Neuron (in vitro differentiated cells): ENCODE measurements at regions not wholly inside any gene's neighbourhood (a gene's known extent, or its start where the extent isn't known, plus 50 kb on each side); places are given as distances from the start of the nearest gene placed in this dataset.

ENCODE experiments used
- H2AFZ ChIP-seq: one replicate; pipeline ENCODE4 v1.6.1; 2013; ENCODE audit warnings: low read depth, mild to moderate bottlenecking, inconsistent platforms, low read length, moderate library complexity
- H3K27me3 ChIP-seq: one replicate; pipeline ENCODE4 v1.6.1; 2013; ENCODE audit warnings: low read length; ENCODE audit not compliant: insufficient read depth
- H3K36me3 ChIP-seq: one replicate; pipeline ENCODE4 v1.6.1; 2013; ENCODE audit warnings: low read length; ENCODE audit not compliant: insufficient read depth
- H3K4me1 ChIP-seq: one replicate; pipeline ENCODE4 v1.6.1; 2013; ENCODE audit warnings: low read length; ENCODE audit not compliant: insufficient read depth
- H3K4me3 ChIP-seq: 2 replicates; pipeline ENCODE4 v1.5.1; 2013; ENCODE audit warnings: mild to moderate bottlenecking, low read length, moderate library complexity
- H3K9me3 ChIP-seq: one replicate; pipeline ENCODE4 v1.6.1; 2013; ENCODE audit warnings: low read length

DNA sequence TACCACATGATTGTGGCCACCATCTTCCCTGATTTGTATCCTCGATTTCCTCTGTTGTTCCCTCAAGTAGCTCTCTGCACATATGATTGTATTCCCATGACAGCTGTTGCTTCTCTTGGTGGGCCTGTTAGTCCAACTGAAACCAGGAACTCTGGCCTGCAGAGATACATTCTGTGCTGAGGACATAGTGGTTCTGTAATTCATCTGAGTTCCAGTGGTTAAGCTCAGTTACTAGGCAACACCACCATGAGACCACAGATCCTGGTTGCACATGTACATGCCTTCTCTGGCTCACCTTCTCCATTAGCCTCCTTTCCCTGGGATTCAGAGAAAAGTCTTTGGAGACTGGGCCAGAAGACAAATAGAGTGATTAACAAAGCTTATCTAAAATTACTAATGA is 172.1 kb upstream of the SLC7A11 start:
- Histone ChIP-seq H3K27me3 (no peaks in the 10 kb centered on the region), H3K36me3 (no peaks in the 10 kb centered on the region), H2AFZ (no peak overlapping the region), H3K4me1 (no peaks in the 10 kb centered on the region), H3K4me3 (no peak overlapping the region), H3K9me3 (no peaks in the 10 kb centered on the region)

GRCh38 chr4:138413273-138413672 is 171.1 kb upstream of the SLC7A11 start:
- Histone ChIP-seq H3K9me3 (no peaks in the 10 kb centered on the region), H3K4me3 (no peak overlapping the region), H3K27me3 (no peaks in the 10 kb centered on the region), H2AFZ (no peak overlapping the region), H3K36me3 (no peaks in the 10 kb centered on the region), H3K4me1 (no peaks in the 10 kb centered on the region)

- Histone ChIP-seq H3K36me3 (no peaks in the 10 kb centered on the region), H3K4me3 (no peak overlapping the region), H2AFZ (no peak overlapping the region), H3K4me1 (no peaks in the 10 kb centered on the region), H3K9me3 (no peaks in the 10 kb centered on the region), H3K27me3 (no peaks in the 10 kb centered on the region)
These were observed 170.7 kb upstream of the SLC7A11 start for GRCh38 chr4:138412847-138413246.

DNA sequence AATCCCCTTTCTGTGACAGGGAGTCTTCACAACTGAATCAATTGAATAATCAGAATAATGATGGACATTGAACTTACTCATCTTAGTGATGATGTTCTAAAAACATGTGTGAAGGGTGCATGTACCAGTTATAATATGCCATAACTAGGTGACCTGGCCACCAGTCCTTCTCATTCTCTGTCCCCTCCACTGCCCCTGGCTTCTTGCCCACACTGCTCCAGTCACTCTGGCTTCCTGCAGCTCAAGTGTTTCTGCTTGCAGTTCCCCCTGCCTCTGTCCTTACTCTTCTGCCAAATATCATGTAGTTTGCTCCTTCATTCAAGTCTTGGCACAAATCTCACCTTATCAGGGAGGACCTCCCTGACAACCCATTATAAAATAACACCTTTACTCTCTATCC is 168.1 kb upstream of the SLC7A11 start:
- Histone ChIP-seq H3K27me3 (no peaks in the 10 kb centered on the region), H3K36me3 (no peaks in the 10 kb centered on the region), H2AFZ (no peak overlapping the region), H3K9me3 (no peaks in the 10 kb centered on the region), H3K4me1 (peaks cover 6% of the 10 kb centered on the region), H3K4me3 (no peak overlapping the region)

DNA sequence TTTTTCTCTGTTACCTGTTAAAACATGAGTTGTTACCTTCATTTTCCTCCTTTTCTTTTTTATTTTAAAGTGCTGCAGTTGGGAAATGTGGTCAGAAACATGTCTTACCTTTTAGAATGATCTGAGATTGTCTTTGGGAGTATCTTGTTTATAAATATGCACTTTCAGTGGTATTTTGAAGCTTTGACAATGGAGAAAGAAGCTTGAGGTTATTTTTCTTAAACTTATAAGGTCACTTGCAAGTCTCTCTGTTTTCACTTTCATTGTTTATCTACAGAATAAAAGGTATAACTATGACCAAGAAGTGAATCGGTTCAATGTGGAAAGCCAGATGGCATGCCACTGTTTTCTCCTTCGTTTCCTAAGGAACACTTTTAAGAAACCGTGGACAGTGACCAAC is 167.5 kb upstream of the SLC7A11 start:
- Histone ChIP-seq H3K4me1 (peaks cover 6% of the 10 kb centered on the region), H2AFZ (no peak overlapping the region), H3K4me3 (no peak overlapping the region), H3K27me3 (no peaks in the 10 kb centered on the region), H3K9me3 (no peaks in the 10 kb centered on the region), H3K36me3 (no peaks in the 10 kb centered on the region)

DNA sequence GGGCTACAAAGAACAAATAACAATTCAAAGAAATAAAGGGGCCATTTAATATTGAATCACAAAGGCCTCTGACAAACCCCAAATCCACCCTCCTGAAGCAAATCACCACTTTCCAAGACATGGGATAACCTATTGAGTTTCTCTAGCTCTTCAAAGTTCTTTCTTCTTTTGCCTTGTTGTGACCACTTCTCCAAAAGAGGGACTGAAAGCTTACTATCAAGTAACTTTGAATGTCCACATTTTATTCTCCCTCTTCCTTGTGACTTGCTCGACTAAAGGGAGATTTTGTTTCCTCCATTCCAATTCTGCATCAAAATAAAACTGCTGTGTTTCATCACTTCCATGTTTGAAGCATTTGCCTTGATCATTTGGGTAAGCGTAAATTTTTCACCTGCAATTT is 166.6 kb upstream of the SLC7A11 start:
- Histone ChIP-seq H3K4me3 (no peak overlapping the region), H3K36me3 (no peaks in the 10 kb centered on the region), H3K9me3 (no peaks in the 10 kb centered on the region), H3K4me1 (peaks cover 6% of the 10 kb centered on the region), H2AFZ (no peak overlapping the region), H3K27me3 (no peaks in the 10 kb centered on the region)

- H3K4me1 ChIP-seq: peaks cover 6% of the 10 kb centered on the region
- no peak overlapping the region for H3K4me3 ChIP-seq
- no peaks in the 10 kb centered on the region for H3K27me3 ChIP-seq
- H3K36me3 ChIP-seq: no peaks in the 10 kb centered on the region
- H2AFZ ChIP-seq: no peak overlapping the region
- H3K9me3 ChIP-seq: no peaks in the 10 kb centered on the region
These were observed 165.2 kb upstream of the SLC7A11 start for GRCh38 chr4:138407329-138407728.

DNA sequence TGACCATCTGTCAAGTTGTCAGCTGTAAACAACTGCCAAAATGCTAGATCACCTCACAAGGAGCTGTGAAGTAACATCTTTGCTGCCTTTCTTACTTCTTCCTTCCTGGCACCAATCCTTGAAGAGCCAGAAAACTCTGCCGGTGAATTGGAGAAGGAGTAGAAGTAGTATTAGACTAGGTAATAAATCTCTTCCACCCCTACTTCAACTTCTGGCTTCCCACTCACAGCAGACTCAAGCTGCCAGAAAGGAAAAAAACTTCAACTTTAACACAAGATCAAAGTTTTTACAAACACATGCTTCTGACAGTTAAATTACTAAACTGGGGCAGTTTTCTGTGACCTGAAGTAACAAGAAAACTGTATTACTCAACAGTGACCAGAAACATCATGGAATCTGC is 164.7 kb upstream of the SLC7A11 start:
- no peaks in the 10 kb centered on the region for H3K27me3 ChIP-seq
- H3K4me3 ChIP-seq: no peak overlapping the region
- H3K36me3 ChIP-seq: no peaks in the 10 kb centered on the region
- H2AFZ ChIP-seq: no peak overlapping the region
- H3K9me3 ChIP-seq: no peaks in the 10 kb centered on the region
- H3K4me1 ChIP-seq: peaks cover 6% of the 10 kb centered on the region

DNA sequence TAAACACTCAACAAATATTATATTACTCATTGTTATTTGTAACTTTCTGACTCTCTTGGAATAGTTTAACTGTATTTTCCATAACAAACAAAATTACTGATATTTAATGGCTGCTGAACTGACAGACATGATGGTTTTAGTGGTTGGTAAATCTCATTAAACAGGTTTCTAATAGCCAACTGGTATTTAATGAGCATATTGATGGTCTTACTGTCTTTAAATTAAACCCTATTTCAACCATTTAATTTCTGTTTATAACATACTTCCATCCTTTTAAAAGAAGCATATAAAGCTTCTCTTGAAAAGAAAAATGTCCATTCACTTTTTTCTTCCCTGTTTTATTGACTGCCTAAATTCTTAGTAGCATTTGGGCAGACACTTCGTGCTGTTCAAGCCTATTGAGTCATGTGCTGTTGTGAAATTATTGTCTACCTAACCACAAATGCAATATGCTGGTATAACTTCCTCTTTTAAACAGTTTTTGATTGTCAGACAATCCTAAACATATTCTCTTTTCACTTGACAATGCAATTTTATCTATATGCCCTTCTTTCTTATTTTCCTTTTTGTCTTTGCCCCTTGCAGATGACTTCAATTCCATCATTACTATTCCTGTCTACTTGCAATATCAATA is 163.9 kb upstream of the SLC7A11 start:
- Histone ChIP-seq H3K36me3 (no peaks in the 10 kb centered on the region), H2AFZ (no peak overlapping the region), H3K4me3 (no peak overlapping the region), H3K27me3 (no peaks in the 10 kb centered on the region), H3K9me3 (no peaks in the 10 kb centered on the region), H3K4me1 (peaks cover 6% of the 10 kb centered on the region)

GRCh38 chr4:138405466-138405891 is 163.3 kb upstream of the SLC7A11 start:
- no peaks in the 10 kb centered on the region for H3K36me3 ChIP-seq
- H3K4me3 ChIP-seq: no peak overlapping the region
- peaks cover 9% of the 10 kb centered on the region for H3K4me1 ChIP-seq
- H2AFZ ChIP-seq: no peak overlapping the region
- no peaks in the 10 kb centered on the region for H3K27me3 ChIP-seq
- no peaks in the 10 kb centered on the region for H3K9me3 ChIP-seq

DNA sequence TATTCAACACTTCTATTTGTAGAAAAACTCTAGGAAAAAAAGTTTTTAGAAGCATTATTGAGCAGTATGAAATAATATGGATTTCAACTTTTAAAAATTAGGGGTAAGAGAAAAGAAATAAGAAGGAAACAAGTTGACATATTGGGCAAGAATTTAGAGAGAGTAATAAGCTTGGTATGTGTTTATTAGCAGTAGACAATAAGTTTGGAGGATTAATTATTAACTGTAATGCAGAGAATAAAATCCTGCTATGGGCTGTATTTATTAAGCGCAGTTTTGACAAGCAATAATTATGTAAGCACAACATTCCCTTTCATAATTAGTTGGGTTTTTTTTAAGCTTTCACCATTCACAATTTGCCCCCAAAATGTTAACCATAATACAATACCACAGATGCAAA is 162.7 kb upstream of the SLC7A11 start:
- peaks cover 12% of the 10 kb centered on the region for H3K4me1 ChIP-seq

DNA sequence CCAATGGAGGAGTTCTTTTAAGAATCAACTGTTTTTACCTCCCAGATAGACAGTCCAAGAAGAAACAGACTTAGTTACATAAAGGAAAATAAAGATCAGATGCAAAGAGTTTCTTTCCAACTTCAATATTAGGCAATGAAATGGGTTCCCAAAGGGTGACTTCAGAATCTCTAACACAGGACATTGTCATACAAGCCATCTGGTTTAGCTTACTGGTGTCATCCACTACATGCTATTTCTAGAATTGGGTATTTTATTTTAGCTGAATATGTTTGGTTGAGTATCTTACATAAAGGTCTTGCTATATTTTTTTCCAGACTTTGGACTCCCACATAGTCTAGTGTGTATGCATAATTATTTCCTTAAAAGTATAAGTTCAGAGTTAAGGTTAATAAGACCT is 162.1 kb upstream of the SLC7A11 start:
- Histone ChIP-seq H3K36me3 (no peaks in the 10 kb centered on the region), H2AFZ (no peak overlapping the region), H3K4me1 (peaks cover 15% of the 10 kb centered on the region), H3K9me3 (no peaks in the 10 kb centered on the region), H3K27me3 (no peaks in the 10 kb centered on the region), H3K4me3 (no peak overlapping the region)

More for the DNA sequence above, 162.7 kb upstream of the SLC7A11 start:
- Histone ChIP-seq H3K36me3 (no peaks in the 10 kb centered on the region), H3K27me3 (no peaks in the 10 kb centered on the region), H3K4me3 (no peak overlapping the region), H2AFZ (no peak overlapping the region), H3K9me3 (no peaks in the 10 kb centered on the region)

DNA sequence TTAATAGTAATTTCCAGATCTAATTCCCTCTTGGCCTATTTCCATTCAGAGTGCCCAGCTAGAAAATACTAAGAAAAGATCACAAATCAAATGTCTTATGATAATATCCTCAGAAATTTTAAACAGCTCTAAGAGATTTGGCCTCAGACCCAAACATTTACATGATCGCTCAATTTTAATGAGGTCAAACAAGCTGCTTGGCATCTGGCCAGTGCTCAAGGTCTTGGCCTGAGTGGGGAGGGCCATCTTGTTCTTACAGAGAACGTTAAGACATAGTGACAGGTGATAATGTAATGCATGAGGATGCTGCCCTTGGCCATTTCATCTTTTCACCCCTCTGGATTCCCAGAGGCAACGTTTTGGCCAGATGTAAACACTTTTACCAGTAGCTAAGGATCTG is 159.2 kb upstream of the SLC7A11 start:
- Histone ChIP-seq H3K27me3 (peaks cover 2% of the 10 kb centered on the region), H3K36me3 (no peaks in the 10 kb centered on the region), H3K4me1 (peaks cover 17% of the 10 kb centered on the region), H3K4me3 (no peak overlapping the region), H2AFZ (no peak overlapping the region), H3K9me3 (no peaks in the 10 kb centered on the region)

- Histone ChIP-seq H3K36me3 (no peaks in the 10 kb centered on the region), H3K4me1 (peaks cover 17% of the 10 kb centered on the region), H3K27me3 (peaks cover 6% of the 10 kb centered on the region), H3K9me3 (no peaks in the 10 kb centered on the region), H2AFZ (no peak overlapping the region), H3K4me3 (no peak overlapping the region)
These were observed 158.4 kb upstream of the SLC7A11 start for GRCh38 chr4:138400543-138400942.
